Stimulated activated CD4-positive, alpha-beta T cell treated with anti-CD3 and anti-CD28 coated beads, Interleukin-4, amount 100 ng/mL, for 1 hour (primary cell): ENCODE measurements at regions not wholly inside any gene's neighbourhood (a gene's known extent, or its start where the extent isn't known, plus 50 kb on each side); places are given as distances from the start of the nearest gene placed in this dataset.
"Not testable (repeated sequence)": the region's sequence is repeated elsewhere in the genome, so short reads cannot be mapped to it uniquely, and the experiment has no call there.

ENCODE experiments used
- DNase-seq: peaks from one replicate; pipeline ENCODE4 v3.0.0-alpha.2; 2020

- no peak for DNase-seq
Measured at GRCh38 chr17:70527364-70527888, 358.1 kb downstream of the KCNJ2 start.

GRCh38 chr17:70533427-70533826 lies 364.1 kb downstream of the KCNJ2 start:
- DNase-seq, result no peak

GRCh38 chr17:70535986-70536385 lies 366.7 kb downstream of the KCNJ2 start:
- DNase-seq, result no peak

- no peak for DNase-seq
Measured at GRCh38 chr17:70539132-70539924, 370.0 kb downstream of the KCNJ2 start.

GRCh38 chr17:70542876-70543275 lies 373.5 kb downstream of the KCNJ2 start:
- DNase-seq, result no peak

- no peak for DNase-seq
Measured at GRCh38 chr17:70544317-70544716, 375.0 kb downstream of the KCNJ2 start.

GRCh38 chr17:70552230-70552981 lies 383.1 kb downstream of the KCNJ2 start:
- no peak for DNase-seq

GRCh38 chr17:70552982-70553334 lies 383.6 kb downstream of the KCNJ2 start:
- no peak for DNase-seq

- no peak for DNase-seq
Measured at GRCh38 chr17:70555723-70556122, 386.4 kb downstream of the KCNJ2 start.

- DNase-seq, result no peak
Measured at GRCh38 chr17:70558821-70559220, 389.5 kb downstream of the KCNJ2 start.

GRCh38 chr17:70560471-70560870 lies 391.1 kb downstream of the KCNJ2 start:
- DNase-seq, result no peak

GRCh38 chr17:70562137-70562536 lies 392.8 kb downstream of the KCNJ2 start:
- DNase-seq, result no peak

- DNase-seq, result no peak
Measured at GRCh38 chr17:70563281-70563820, 394.0 kb downstream of the KCNJ2 start.

GRCh38 chr17:70564006-70564620 lies 394.8 kb downstream of the KCNJ2 start:
- no peak for DNase-seq

GRCh38 chr17:70569128-70569527 lies 399.8 kb downstream of the KCNJ2 start:
- no peak for DNase-seq

- DNase-seq, result no peak
Measured at GRCh38 chr17:70577456-70577855, 408.1 kb downstream of the KCNJ2 start.

- DNase-seq, result no peak
Measured at GRCh38 chr17:70581459-70581858, 412.1 kb downstream of the KCNJ2 start.

- DNase-seq, result no peak
Measured at GRCh38 chr17:70582777-70583176, 413.4 kb downstream of the KCNJ2 start.

GRCh38 chr17:70584255-70584654 lies 414.9 kb downstream of the KCNJ2 start:
- DNase-seq, result no peak

- no peak for DNase-seq
Measured at GRCh38 chr17:70588003-70588402, 418.7 kb downstream of the KCNJ2 start.

GRCh38 chr17:70597774-70598173 lies 428.4 kb downstream of the KCNJ2 start:
- no peak for DNase-seq

- no peak for DNase-seq
Measured at GRCh38 chr17:70599198-70599597, 429.9 kb downstream of the KCNJ2 start.

- DNase-seq, result not testable (repeated sequence)
Measured at GRCh38 chr17:70599945-70600344, 430.6 kb downstream of the KCNJ2 start.
